K562 (cell line): ENCODE measurements at regions not wholly inside any gene's neighbourhood (a gene's known extent, or its start where the extent isn't known, plus 50 kb on each side); places are given as distances from the start of the nearest gene placed in this dataset.

Experiments used
- ATAC-seq: fragments of 200-7000 bp; cut with Tn5 transposase; 3 replicates; pipeline ENCODE4 v1.9.1; 2020; ENCODE audit warnings: moderate library complexity
- BruUV-seq: library from RNA; stranded (reverse); fragments of 400-500 nt; replicated peaks from 2 replicates; lab custom pipeline; 2021; lab: Mats Ljungman, UMichigan
- CTCF ChIA-PET: fragments of 300-600 bp; formaldehyde crosslinking; extraction: SDS; loops from one replicate; lab custom pipeline; 2021; ENCODE audit warnings: low intra/inter-chr PET ratio; lab: Yijun Ruan, JAX
- POLR2A ChIA-PET: fragments of 300-600, 350-650 bp; sonication (Branson Sonifier 250); formaldehyde crosslinking; extraction: SDS; loops from one replicate; lab custom pipeline; 2021; ENCODE audit warnings: antibody characterized with exemption, inconsistent platforms; lab: Yijun Ruan, JAX
- DNase-seq, 4 experiments: peaks; one replicate each; pipeline versions ENCODE4 v3.0.0 to v3.0.0-alpha.2; 2011 to 2018; ENCODE audit warnings: low spot score in 3 of 4, mixed read lengths in 3 of 4; ENCODE audit errors: extremely low read depth in 1 of 4
- FAIRE-seq: peaks from 2 replicates; lab custom pipeline; 2011; peaks lifted over from hg19 to GRCh38; lab: Jason Lieb, UNC
- H2AFZ ChIP-seq: 2 replicates; pipeline ENCODE4 v1.6.0; 2011; ENCODE audit warnings: low read depth, low read length, control low read depth, inconsistent platforms
- H3K27ac ChIP-seq: fragments of 200-600 bp; 3 replicates; pipeline ENCODE4 v1.8.0; 2011; ENCODE audit warnings: low read depth, mild to moderate bottlenecking, control low read depth, inconsistent platforms, low read length, moderate library complexity, mixed read lengths; ENCODE audit errors: extremely low read depth
- H3K27me3 ChIP-seq, 2 experiments: fragments of 300-600 bp in 1 of 2; 2 replicates in 1 of 2; 3 replicates in 1 of 2; pipeline versions ENCODE4 v1.6.0 to v1.8.0; 2011; ENCODE audit warnings: inconsistent platforms in 2 of 2, low read length in 2 of 2, mild to moderate bottlenecking in 1 of 2, mixed read lengths in 1 of 2, moderate library complexity in 1 of 2; ENCODE audit not compliant: control insufficient read depth in 2 of 2, insufficient read depth in 2 of 2
- H3K36me3 ChIP-seq: fragments of 300-600 bp; 3 replicates; pipeline ENCODE4 v1.8.0; 2011; ENCODE audit warnings: mild to moderate bottlenecking, low read length, inconsistent platforms; ENCODE audit not compliant: control insufficient read depth, insufficient read depth
- H3K4me1 ChIP-seq, 2 experiments: fragments of 200-600 bp in 1 of 2; replicated peaks in 1 of 2; 2 replicates in 1 of 2; 3 replicates in 1 of 2; pipeline versions ENCODE4 v1.5.1 to v1.8.0; 2011; ENCODE audit warnings: inconsistent platforms in 2 of 2, low read length in 2 of 2, mild to moderate bottlenecking in 1 of 2, mixed read lengths in 1 of 2, moderate library complexity in 1 of 2; ENCODE audit not compliant: control insufficient read depth in 2 of 2, insufficient read depth in 2 of 2
- H3K4me2 ChIP-seq: 2 replicates; pipeline ENCODE4 v1.6.1; 2011; ENCODE audit warnings: low read length, control low read depth, inconsistent platforms, mixed read lengths; ENCODE audit not compliant: insufficient read depth
- H3K4me3 ChIP-seq: fragments of 200-600 bp; sonication (generic), shearing (Covaris generic); 2 replicates; pipeline ENCODE4 v1.5.1; 2016; ENCODE audit warnings: control low read depth, inconsistent platforms
- H3K79me2 ChIP-seq: fragments of 200-600 bp; 3 replicates; pipeline ENCODE4 v1.8.0; 2011; ENCODE audit warnings: low read length, inconsistent platforms; ENCODE audit not compliant: control insufficient read depth, insufficient read depth
- H3K9ac ChIP-seq, 2 experiments: 2 replicates each; pipeline versions ENCODE4 v1.6.0 to v1.6.1; 2011; ENCODE audit warnings: low read depth in 2 of 2, low read length in 2 of 2, control low read depth in 1 of 2, inconsistent platforms in 1 of 2, mild to moderate bottlenecking in 1 of 2, mixed read lengths in 1 of 2; ENCODE audit not compliant: insufficient read depth in 1 of 2
- H3K9me1 ChIP-seq: one replicate; pipeline ENCODE4 v1.6.0; 2011; ENCODE audit warnings: inconsistent platforms, mild to moderate bottlenecking, low read length, moderate library complexity; ENCODE audit not compliant: control insufficient read depth, insufficient read depth
- H3K9me3 ChIP-seq: replicated peaks from 2 replicates; pipeline ENCODE4 v1.5.1; 2011; ENCODE audit warnings: low read depth, low read length, inconsistent platforms; ENCODE audit not compliant: control insufficient read depth, insufficient read depth
- H4K20me1 ChIP-seq: replicated peaks from 2 replicates; pipeline ENCODE4 v1.6.1; 2011; ENCODE audit warnings: low read length, inconsistent platforms, mixed read lengths; ENCODE audit not compliant: control insufficient read depth, insufficient read depth
- ADNP ChIP-seq: fragments of 200-800 bp; sonication (Bioruptor generic); IDR thresholded peaks from 2 replicates; pipeline ENCODE4 v1.6.1; 2016; ENCODE audit warnings: missing genetic modification characterization, missing compliant biosample characterization
- BCOR ChIP-seq: fragments of 450-650 bp; IDR thresholded peaks from 2 replicates; pipeline ENCODE4 v1.6.1; 2016
- CHCHD3 ChIP-seq: fragments of 250-450 bp; sonication (Bioruptor Pico); IDR thresholded peaks from 2 replicates; pipeline ENCODE4 v2.1.2; 2022; ENCODE audit warnings: mild to moderate bottlenecking
- CHD4 ChIP-seq: fragments of 200-600 bp; sonication (generic); IDR thresholded peaks from 3 replicates; pipeline ENCODE4 v1.6.1; 2012; ENCODE audit warnings: low read depth, mild to moderate bottlenecking, mixed read lengths, low read length, inconsistent platforms; ENCODE audit not compliant: insufficient read depth, insufficient replicate concordance, poor library complexity, severe bottlenecking
- FIP1L1 ChIP-seq: fragments of 200-400 bp; formaldehyde crosslinking; IDR thresholded peaks from 2 replicates; pipeline ENCODE4 v1.6.1; 2018; ENCODE audit warnings: mild to moderate bottlenecking, low read depth, low read length; ENCODE audit not compliant: poor library complexity, severe bottlenecking
- HDAC2 ChIP-seq: fragments of 450-650 bp; IDR thresholded peaks from 2 replicates; pipeline ENCODE4 v1.6.1; 2016; ENCODE audit warnings: mild to moderate bottlenecking
- KDM1A ChIP-seq, 2 experiments: fragments of 450-650 bp; IDR thresholded peaks; 2 replicates each; pipeline ENCODE4 v1.6.1; 2016; ENCODE audit warnings: mild to moderate bottlenecking in 2 of 2
- RBM25 ChIP-seq: fragments of 200-400 bp; formaldehyde crosslinking; IDR thresholded peaks from 2 replicates; pipeline ENCODE4 v1.6.1; 2018; ENCODE audit warnings: low read length, low read depth, moderate library complexity; ENCODE audit not compliant: severe bottlenecking
- SMARCA5 ChIP-seq: fragments of 450-650 bp; IDR thresholded peaks from 2 replicates; pipeline ENCODE4 v1.6.1; 2016
- ZNF77 ChIP-seq: fragments of 250-450 bp; sonication (Bioruptor Pico); IDR thresholded peaks from 2 replicates; pipeline ENCODE4 v1.5.0; 2020
- ZSCAN32 ChIP-seq: fragments of 450-650 bp; formaldehyde crosslinking; IDR thresholded peaks from 2 replicates; pipeline ENCODE4 v1.4.0; 2020; ENCODE audit warnings: mild to moderate bottlenecking, moderate library complexity
- WGBS: fragments of 100-300 bp; shearing (Covaris generic); methylation state at CpG from one replicate; pipeline ENCODE4 v1.1.6; 2016; ENCODE audit warnings: low coverage, mixed read lengths; ENCODE audit not compliant: insufficient coverage; ENCODE audit errors: missing lambda C conversion rate; 5-methylcytosine and 5-hydroxymethylcytosine counted together
- in situ Hi-C: fragments of 300-500 bp; cut with MboI; formaldehyde crosslinking; loops from 4 replicates; pipeline ENCODE4 v1.15.0; 2018; ENCODE audit warnings: inconsistent platforms, mixed read lengths
- intact Hi-C: fragments of 100-400 bp; cut with micrococcal nuclease; formaldehyde crosslinking; loops from 2 replicates; pipeline ENCODE4 v1.14.2; 2022
- TF ChIP-seq, protein P1 (sequence below): fragments of 200-800 bp; sonication (Bioruptor generic); IDR thresholded peaks from 2 replicates; pipeline ENCODE4 v1.6.1; 2016; ENCODE audit warnings: missing genetic modification characterization, missing compliant biosample characterization

DNA sequence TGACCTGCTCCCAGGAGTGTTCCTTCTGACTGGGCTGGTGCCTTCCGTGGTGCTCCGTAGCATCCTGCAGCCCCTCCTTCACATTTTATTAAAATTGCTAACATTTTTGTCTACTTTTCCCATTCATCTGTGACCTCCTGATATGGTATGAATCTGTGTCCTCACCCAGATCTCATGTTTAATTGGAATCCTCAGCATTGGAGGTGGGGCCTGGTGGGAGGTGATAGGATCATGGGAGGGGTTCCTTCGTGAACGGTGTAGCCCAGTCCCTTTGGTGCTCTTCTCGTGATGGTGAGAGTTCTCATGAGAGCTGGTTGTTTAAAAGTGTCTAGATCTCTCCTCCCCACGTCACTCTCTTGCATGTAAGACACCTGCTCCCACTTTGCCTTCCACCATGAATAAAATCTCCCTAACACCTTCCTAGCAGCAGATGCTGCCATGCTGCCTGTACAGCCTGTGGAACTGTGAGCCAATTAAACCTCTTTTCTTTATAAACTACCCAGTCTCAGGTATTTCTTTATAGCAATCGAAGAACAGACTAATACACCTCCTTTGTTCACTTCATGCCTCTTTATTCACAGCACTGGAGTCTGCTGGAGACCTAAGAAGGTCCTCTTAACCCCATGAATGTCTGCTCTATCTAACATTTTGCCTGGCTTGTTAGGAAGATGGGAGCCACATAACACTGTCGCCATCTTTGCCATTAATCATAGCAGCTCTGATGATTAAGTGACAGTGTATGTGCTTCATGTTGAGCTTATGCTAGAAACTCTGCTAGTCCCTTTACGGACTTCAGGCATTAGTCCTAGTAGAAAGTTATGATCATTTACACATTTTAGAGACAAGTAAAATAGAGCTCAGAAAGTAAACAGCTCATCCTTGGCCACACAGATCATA is 377.7 kb upstream of the MAF start (continued):
- no peak for TF ChIP-seq ZSCAN32

DNA sequence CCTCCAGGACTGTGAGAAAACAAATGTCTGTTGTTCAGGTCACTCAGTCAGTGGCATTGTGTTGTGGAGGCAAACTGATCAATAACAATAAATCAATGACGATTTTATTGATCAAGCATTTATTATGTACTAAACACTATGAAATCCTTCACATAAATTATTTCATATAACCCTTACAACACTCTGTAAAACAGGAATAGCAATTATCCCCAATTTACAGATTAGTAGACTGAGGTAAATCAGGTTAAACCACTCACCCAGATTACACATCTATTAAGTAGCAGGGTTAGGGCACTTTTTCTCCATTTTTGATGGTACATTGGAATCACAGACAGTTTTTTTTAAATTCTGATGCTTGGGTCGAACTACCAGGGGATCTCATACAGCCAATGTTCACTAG is 372.8 kb upstream of the MAF start:
- Histone ChIP-seq H3K9me1 (no peaks in the 10 kb centered on the region), H3K27me3 (no peaks in the 10 kb centered on the region), H3K9me3 (no peaks in the 10 kb centered on the region), H2AFZ (0 out of 2 replicates have a peak overlapping the region, but pooled peaks have one; percentile 19), H4K20me1 (no peaks in the 10 kb centered on the region)
- BruUV-seq, result no TSS peak
- intact Hi-C loops, result loop anchor here (5.0 kb wide), 4 partner anchors 76 to 201 kb away; no protein-coding TSS in a partner anchor
- FAIRE-seq (no peak), ATAC-seq (no peak)
- CTCF ChIA-PET, result no interaction called here
- WGBS, result 43% methylated on average over 2 of the region's 2 CpGs
- TF ChIP-seq CHCHD3 (no peak), SMARCA5 (0 out of 2 replicates have a peak, but pooled peaks have one; percentile 30), HDAC2 (peak; percentile 81), RBM25 (peak; percentile 71), KDM1A (IDR thresholded peaks at IDR 0.05) (peak; percentile 71 to 78), CHD4 (peak; percentile 67), ADNP (tag) (peak; percentile 56), ZNF77 (CRISPR knock-in tag) (no peak), BCOR (peak; percentile 92), FIP1L1 (no peak)
- TF ChIP-seq, protein P1, sequence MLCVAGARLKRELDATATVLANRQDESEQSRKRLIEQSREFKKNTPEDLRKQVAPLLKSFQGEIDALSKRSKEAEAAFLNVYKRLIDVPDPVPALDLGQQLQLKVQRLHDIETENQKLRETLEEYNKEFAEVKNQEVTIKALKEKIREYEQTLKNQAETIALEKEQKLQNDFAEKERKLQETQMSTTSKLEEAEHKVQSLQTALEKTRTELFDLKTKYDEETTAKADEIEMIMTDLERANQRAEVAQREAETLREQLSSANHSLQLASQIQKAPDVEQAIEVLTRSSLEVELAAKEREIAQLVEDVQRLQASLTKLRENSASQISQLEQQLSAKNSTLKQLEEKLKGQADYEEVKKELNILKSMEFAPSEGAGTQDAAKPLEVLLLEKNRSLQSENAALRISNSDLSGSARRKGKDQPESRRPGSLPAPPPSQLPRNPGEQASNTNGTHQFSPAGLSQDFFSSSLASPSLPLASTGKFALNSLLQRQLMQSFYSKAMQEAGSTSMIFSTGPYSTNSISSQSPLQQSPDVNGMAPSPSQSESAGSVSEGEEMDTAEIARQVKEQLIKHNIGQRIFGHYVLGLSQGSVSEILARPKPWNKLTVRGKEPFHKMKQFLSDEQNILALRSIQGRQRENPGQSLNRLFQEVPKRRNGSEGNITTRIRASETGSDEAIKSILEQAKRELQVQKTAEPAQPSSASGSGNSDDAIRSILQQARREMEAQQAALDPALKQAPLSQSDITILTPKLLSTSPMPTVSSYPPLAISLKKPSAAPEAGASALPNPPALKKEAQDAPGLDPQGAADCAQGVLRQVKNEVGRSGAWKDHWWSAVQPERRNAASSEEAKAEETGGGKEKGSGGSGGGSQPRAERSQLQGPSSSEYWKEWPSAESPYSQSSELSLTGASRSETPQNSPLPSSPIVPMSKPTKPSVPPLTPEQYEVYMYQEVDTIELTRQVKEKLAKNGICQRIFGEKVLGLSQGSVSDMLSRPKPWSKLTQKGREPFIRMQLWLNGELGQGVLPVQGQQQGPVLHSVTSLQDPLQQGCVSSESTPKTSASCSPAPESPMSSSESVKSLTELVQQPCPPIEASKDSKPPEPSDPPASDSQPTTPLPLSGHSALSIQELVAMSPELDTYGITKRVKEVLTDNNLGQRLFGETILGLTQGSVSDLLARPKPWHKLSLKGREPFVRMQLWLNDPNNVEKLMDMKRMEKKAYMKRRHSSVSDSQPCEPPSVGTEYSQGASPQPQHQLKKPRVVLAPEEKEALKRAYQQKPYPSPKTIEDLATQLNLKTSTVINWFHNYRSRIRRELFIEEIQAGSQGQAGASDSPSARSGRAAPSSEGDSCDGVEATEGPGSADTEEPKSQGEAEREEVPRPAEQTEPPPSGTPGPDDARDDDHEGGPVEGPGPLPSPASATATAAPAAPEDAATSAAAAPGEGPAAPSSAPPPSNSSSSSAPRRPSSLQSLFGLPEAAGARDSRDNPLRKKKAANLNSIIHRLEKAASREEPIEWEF (CRISPR knock-in tag), result peak; percentile 78; the same call in 1 of the 2 replicates
- TF ChIP-seq, all 486 proteins: peak for 8
- Histone ChIP-seq H3K79me2 (no peaks in the 10 kb centered on the region), H3K27ac (peak overlapping the region; percentile 97; the same call in 2 of the 3 replicates), H3K4me1 (peaks cover 9 to 51% of the 10 kb centered on the region in 2 experiments; a peak in 4 of 5 replicates), H3K4me3 (no peak overlapping the region), H3K4me2 (no peak overlapping the region), H3K9ac (no peak overlapping the region), H3K36me3 (no peaks in the 10 kb centered on the region)
- POLR2A ChIA-PET, result interaction anchor here (0.8 to 3.6 kb wide), 2 partner anchors 12 to 17 kb away, joined by 3 to 20 read pairs; no protein-coding TSS in a partner anchor
- no peak for DNase-seq
- in situ Hi-C loops, result no loop called here
